ENCODE measurements at regions not wholly inside any gene's neighbourhood (a gene's known extent, or its start where the extent isn't known, plus 50 kb on each side); places are given as distances from the start of the nearest gene placed in this dataset.
A peak's percentile ranks its signal among the peaks of the same experiment; 100 is the strongest.

DNA sequence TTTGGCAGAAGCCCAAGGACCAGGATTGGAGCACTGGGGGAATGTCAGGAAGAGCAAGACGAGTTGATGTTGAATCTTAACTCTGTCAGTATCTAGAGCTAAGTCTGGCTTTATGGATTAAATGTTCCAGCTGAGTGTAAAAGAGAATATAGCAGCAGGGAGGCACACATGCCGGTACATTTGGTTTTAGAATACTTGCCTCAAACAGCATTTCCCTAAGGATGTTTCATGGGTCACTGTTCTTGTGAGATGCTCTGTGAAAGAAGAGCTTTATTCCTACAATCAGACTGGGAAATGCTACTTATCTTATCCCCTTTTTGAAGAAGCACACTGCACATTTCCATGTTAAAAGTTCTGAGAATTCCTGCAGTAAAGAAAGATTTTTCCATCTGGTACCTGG is 440.3 kb upstream of the B3GALT2 start:
- H3K4me3 ChIP-seq (ENCODE audit: low read depth, low read length): no peak overlapping the region
- TF ChIP-seq, protein P1, sequence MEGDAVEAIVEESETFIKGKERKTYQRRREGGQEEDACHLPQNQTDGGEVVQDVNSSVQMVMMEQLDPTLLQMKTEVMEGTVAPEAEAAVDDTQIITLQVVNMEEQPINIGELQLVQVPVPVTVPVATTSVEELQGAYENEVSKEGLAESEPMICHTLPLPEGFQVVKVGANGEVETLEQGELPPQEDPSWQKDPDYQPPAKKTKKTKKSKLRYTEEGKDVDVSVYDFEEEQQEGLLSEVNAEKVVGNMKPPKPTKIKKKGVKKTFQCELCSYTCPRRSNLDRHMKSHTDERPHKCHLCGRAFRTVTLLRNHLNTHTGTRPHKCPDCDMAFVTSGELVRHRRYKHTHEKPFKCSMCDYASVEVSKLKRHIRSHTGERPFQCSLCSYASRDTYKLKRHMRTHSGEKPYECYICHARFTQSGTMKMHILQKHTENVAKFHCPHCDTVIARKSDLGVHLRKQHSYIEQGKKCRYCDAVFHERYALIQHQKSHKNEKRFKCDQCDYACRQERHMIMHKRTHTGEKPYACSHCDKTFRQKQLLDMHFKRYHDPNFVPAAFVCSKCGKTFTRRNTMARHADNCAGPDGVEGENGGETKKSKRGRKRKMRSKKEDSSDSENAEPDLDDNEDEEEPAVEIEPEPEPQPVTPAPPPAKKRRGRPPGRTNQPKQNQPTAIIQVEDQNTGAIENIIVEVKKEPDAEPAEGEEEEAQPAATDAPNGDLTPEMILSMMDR (IDR thresholded peaks at IDR 0.05; ENCODE audit: insufficient read depth, low read depth, low read length): no peak
- DNase-seq (ENCODE audit: low read depth): no peak

DNA sequence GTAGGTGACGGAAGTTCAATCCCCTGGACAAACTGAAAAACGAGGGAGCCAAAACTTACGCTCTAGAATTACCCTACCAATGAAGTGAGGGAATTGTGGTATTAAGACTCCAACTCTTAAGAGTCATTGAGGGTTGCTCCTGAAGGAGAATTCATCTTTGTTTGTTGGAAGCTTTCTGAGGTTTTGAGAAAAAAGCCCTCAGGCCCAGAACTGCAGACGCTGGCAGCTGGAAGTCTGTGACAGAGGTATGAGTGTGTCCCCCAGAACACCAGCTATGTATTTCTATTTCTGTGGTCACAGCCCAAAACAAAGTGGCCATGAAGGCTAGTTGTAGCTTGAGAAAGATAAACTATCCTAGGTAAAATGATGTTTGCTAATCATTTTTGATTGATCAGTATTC is 438.8 kb upstream of the B3GALT2 start:
- TF ChIP-seq, protein P1 (IDR thresholded peaks at IDR 0.05; ENCODE audit: insufficient read depth, low read depth, low read length): no peak
- no peak overlapping the region for H3K4me3 ChIP-seq (ENCODE audit: low read depth, low read length)
- DNase-seq (ENCODE audit: low read depth): no peak

DNA sequence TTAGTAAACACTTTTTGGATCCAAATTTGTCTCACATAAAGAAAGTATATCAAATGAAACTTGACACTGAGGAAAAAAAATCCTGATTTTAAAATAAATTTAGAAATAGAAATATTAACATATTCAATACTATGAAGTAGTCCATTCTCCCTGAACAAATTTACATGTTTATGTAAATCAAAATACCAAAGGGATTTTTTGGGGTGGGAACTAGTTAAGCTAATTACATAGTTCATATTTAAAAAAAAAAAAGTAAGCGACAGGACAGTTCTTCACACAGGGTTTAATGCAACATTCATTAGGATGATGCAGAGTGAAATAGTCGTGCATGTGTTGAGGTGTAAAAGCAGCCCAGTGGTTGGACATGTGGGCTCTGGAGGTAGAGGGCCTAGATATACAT is 433.5 kb upstream of the B3GALT2 start:
- DNase-seq (ENCODE audit: low read depth): no peak
- no peak overlapping the region for H3K4me3 ChIP-seq (ENCODE audit: low read depth, low read length)

DNA sequence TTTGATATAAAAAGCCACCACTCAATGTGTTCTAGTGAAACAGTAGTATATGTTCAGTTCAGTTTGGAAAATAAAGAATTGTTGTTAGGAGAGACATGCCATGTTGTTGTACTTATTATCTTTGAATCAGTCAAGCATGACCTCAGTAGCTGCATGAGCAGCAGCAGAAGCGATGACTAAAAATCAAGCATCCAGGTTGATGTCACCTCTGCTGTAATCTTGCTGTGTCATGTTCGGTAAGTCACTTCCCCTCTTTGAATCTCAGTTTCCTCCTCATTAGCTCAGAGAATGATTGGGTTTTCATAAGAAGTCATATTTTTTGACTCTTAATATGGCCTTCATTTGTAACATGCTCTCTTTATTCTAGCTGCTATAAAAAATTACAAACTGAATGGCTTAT is 428.4 kb upstream of the B3GALT2 start:
- H3K4me3 ChIP-seq (ENCODE audit: low read depth, low read length): no peak overlapping the region
- DNase-seq (ENCODE audit: low read depth): peak; percentile 14
- TF ChIP-seq, protein P1 (IDR thresholded peaks at IDR 0.05; ENCODE audit: insufficient read depth, low read depth, low read length): no peak

More for the DNA sequence above, 433.5 kb upstream of the B3GALT2 start:
- TF ChIP-seq, protein P1 (IDR thresholded peaks at IDR 0.05; ENCODE audit: insufficient read depth, low read depth, low read length): no peak

DNA sequence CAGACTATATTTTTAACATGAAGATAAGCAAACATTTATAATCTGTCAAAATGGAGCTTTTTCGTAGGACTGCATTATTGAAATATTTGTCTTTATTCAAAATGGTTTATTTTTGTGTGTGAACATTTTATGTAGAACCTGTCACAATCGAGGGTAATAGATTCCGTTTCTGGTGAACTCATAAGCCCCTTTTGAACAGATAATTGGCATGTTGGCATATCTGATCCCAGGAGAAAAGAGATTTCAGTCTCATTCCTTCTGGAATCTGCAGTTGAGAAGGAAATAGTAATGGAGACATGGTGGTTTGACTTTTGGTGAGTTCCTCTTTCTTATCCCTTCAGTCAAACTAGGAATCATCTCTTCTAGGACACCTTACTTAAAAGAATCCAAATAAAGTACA is 427.9 kb upstream of the B3GALT2 start:
- TF ChIP-seq, protein P1 (IDR thresholded peaks at IDR 0.05; ENCODE audit: insufficient read depth, low read depth, low read length): no peak
- no peak overlapping the region for H3K4me3 ChIP-seq (ENCODE audit: low read depth, low read length)
- DNase-seq (ENCODE audit: low read depth): no peak

DNA sequence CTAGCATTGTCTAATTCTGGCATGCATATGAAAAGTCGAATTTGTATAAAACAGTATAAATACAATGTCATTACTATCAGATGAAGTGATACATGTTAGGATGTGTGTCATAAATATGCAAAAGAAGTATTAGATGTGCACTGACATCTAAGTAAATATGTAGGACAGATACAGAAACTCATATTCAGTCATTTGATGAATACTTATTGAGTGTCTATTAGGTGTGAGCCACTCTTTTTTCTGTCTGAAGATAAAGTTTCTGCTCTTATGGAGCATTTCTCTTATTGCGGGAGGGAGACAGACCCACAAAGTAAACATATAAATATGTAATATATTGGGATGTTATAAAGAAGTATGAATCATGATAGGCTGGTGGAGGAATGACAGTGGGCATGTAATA is 426.6 kb upstream of the B3GALT2 start:
- no peak overlapping the region for H3K4me3 ChIP-seq (ENCODE audit: low read depth, low read length)
- DNase-seq (ENCODE audit: low read depth): no peak
- TF ChIP-seq, protein P1 (IDR thresholded peaks at IDR 0.05; ENCODE audit: insufficient read depth, low read depth, low read length): no peak

DNA sequence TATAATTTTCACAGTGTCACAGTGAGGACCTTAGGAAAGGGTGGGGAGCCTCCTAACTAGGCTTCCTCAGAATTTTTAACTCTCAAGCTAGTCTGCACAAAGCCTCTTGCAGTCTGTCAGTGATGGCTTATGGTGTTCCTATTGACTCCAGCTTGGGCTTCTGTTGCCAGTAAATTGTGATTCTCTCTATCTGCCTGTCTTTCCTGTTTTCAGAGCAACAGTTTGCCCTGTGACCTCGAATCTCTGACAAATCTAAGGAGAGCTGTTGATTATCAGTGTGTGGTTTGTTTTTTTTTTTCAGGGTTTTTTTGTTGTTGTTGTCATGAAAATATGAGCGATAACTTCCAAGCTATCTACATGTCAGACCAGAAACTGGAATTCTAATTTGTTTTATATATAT is 423.2 kb upstream of the B3GALT2 start:
- TF ChIP-seq, protein P1 (IDR thresholded peaks at IDR 0.05; ENCODE audit: insufficient read depth, low read depth, low read length): no peak
- no peak overlapping the region for H3K4me3 ChIP-seq (ENCODE audit: low read depth, low read length)
- no peak for DNase-seq (ENCODE audit: low read depth)

Data from fibroblast of villous mesenchyme (primary cell).